C4-2B (cell line): ENCODE measurements at regions not wholly inside any gene's neighbourhood (a gene's known extent, or its start where the extent isn't known, plus 50 kb on each side); places are given as distances from the start of the nearest gene placed in this dataset.

Source experiments
- CTCF ChIP-seq: fragments of 450-650 bp; conservative IDR thresholded peaks from 2 replicates; pipeline ENCODE4 v1.5.1; 2017; ENCODE audit warnings: mild to moderate bottlenecking
- ZFX ChIP-seq: fragments of 450-650 bp; IDR thresholded peaks from 2 replicates; pipeline ENCODE4 v1.6.1; 2017

GRCh38 chr18:986051-986450, 81.4 kb downstream of the ADCYAP1 start:
- TF ChIP-seq CTCF (no peak), ZFX (0 out of 2 replicates have a peak, but pooled peaks have one; percentile 12)
